HFFc6 (cell line): ENCODE measurements at regions not wholly inside any gene's neighbourhood (a gene's known extent, or its start where the extent isn't known, plus 50 kb on each side); places are given as distances from the start of the nearest gene placed in this dataset.
A peak's percentile ranks its signal among the peaks of the same experiment; 100 is the strongest.

Experiments
- DNase-seq: peaks from one replicate; pipeline ENCODE4 v3.0.0-alpha.2; 2018
- H3K27ac Mint-ChIP-seq: 2 replicates; pipeline ENCODE4 v1.8.0; 2020; ENCODE audit warnings: mild to moderate bottlenecking, mixed read lengths
- H3K27me3 Mint-ChIP-seq: 2 replicates; pipeline ENCODE4 v1.8.0; 2021; ENCODE audit warnings: mild to moderate bottlenecking, moderate library complexity, mixed read lengths; ENCODE audit not compliant: insufficient read depth
- H3K36me3 Mint-ChIP-seq: 2 replicates; pipeline ENCODE4 v1.8.0; 2021; ENCODE audit warnings: low read depth, mixed read lengths
- H3K4me1 Mint-ChIP-seq: 2 replicates; pipeline ENCODE4 v1.8.0; 2020; ENCODE audit warnings: low read depth, mixed read lengths
- H3K4me3 Mint-ChIP-seq: 2 replicates; pipeline ENCODE4 v1.8.0; 2020; ENCODE audit warnings: mild to moderate bottlenecking, moderate library complexity, mixed read lengths
- H3K9me3 Mint-ChIP-seq: 2 replicates; pipeline ENCODE4 v1.8.0; 2020; ENCODE audit warnings: mild to moderate bottlenecking, mixed read lengths
- CTCF ChIP-seq: fragments of 200-600 bp; sonication (generic); IDR thresholded peaks from 2 replicates; pipeline ENCODE4 v1.5.0; 2021; ENCODE audit warnings: antibody characterized with exemption, mild to moderate bottlenecking

- Mint-ChIP-seq H3K4me3 (no peak overlapping the region), H3K27me3 (peaks cover 7% of the 10 kb centered on the region; the same call in 1 of the 2 replicates), H3K36me3 (no peaks in the 10 kb centered on the region), H3K9me3 (no peaks in the 10 kb centered on the region), H3K4me1 (peaks cover 15% of the 10 kb centered on the region), H3K27ac (no peak overlapping the region)
- DNase-seq = no peak
- TF ChIP-seq CTCF = no peak
These were observed 126.9 kb upstream of the LMO4 start for GRCh38 chr1:87201768-87202167.

DNA sequence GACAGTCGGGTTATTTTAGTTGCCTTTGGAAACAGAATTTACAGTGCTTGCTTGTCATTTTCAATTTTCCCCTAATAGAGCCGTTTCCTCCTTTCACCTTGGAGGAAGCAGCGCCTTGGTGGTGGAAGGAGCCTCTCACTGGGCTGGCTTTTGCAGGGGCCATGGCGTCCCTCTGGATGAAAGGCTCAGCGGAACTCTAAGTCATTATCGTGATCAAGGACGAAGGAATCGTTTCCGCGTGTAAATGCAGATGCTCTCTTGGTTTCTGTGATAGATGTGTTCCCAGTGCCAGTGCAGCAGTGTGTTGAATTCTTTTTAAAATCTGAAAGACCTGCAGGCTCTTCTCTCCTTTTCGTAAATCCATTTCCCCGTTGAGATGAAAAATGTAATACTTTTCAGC lies 126.2 kb upstream of the LMO4 start:
- H3K36me3 Mint-ChIP-seq = no peaks in the 10 kb centered on the region
- no peak overlapping the region for H3K27ac Mint-ChIP-seq
- no peak for DNase-seq
- H3K27me3 Mint-ChIP-seq = peaks cover 7% of the 10 kb centered on the region; the same call in 1 of the 2 replicates
- peaks cover 15% of the 10 kb centered on the region for H3K4me1 Mint-ChIP-seq
- no peak overlapping the region for H3K4me3 Mint-ChIP-seq
- no peak for TF ChIP-seq CTCF
- H3K9me3 Mint-ChIP-seq = no peaks in the 10 kb centered on the region

- no peak for TF ChIP-seq CTCF
- Mint-ChIP-seq H3K4me3 (no peak overlapping the region), H3K27me3 (peaks cover 7% of the 10 kb centered on the region; the same call in 1 of the 2 replicates), H3K4me1 (peaks cover 15% of the 10 kb centered on the region), H3K36me3 (no peaks in the 10 kb centered on the region), H3K27ac (no peak overlapping the region), H3K9me3 (no peaks in the 10 kb centered on the region)
- DNase-seq = no peak
These were observed 125.6 kb upstream of the LMO4 start for GRCh38 chr1:87202922-87203655.

- peak; percentile 50 for DNase-seq
- no peak for TF ChIP-seq CTCF
- peak overlapping the region; percentile 50; the same call in 1 of the 2 replicates for H3K27ac Mint-ChIP-seq
These were observed 124.8 kb upstream of the LMO4 start for GRCh38 chr1:87203904-87204303.

GRCh38 chr1:87204441-87204840 lies 124.2 kb upstream of the LMO4 start:
- H3K27me3 Mint-ChIP-seq = peaks cover 7% of the 10 kb centered on the region; the same call in 1 of the 2 replicates
- no peaks in the 10 kb centered on the region for H3K9me3 Mint-ChIP-seq
- no peak for TF ChIP-seq CTCF
- H3K4me1 Mint-ChIP-seq = peaks cover 15% of the 10 kb centered on the region
- DNase-seq = no peak
- peak overlapping the region; percentile 11; the same call in 1 of the 2 replicates for H3K4me3 Mint-ChIP-seq
- peak overlapping the region; percentile 22; the same call in 1 of the 2 replicates for H3K27ac Mint-ChIP-seq
- no peaks in the 10 kb centered on the region for H3K36me3 Mint-ChIP-seq

More at GRCh38 chr1:87203904-87204303, 124.8 kb upstream of the LMO4 start:
- no peaks in the 10 kb centered on the region for H3K9me3 Mint-ChIP-seq
- peaks cover 7% of the 10 kb centered on the region; the same call in 1 of the 2 replicates for H3K27me3 Mint-ChIP-seq
- H3K36me3 Mint-ChIP-seq = no peaks in the 10 kb centered on the region
- peaks cover 15% of the 10 kb centered on the region for H3K4me1 Mint-ChIP-seq
- H3K4me3 Mint-ChIP-seq = peak overlapping the region; percentile 11; the same call in 1 of the 2 replicates
